Stimulated activated CD8-positive, alpha-beta memory T cell treated with anti-CD3 and anti-CD28 coated beads, Interleukin-2, amount 100 ng/mL, for 48 hours (primary cell): ENCODE measurements at regions not wholly inside any gene's neighbourhood (a gene's known extent, or its start where the extent isn't known, plus 50 kb on each side); places are given as distances from the start of the nearest gene placed in this dataset.
A peak's percentile ranks its signal among the peaks of the same experiment; 100 is the strongest.

Source experiments
- DNase-seq, 2 donors: peaks; one replicate each; pipeline ENCODE4 v3.0.0-alpha.2; 2020; ENCODE audit warnings: low read depth in 2 of 2

GRCh38 chr3:18295171-18295920 is 129.8 kb downstream of the SATB1 start:
- DNase-seq: peak; percentile 5 to 17

- no peak for DNase-seq
Observed at GRCh38 chr3:18290157-18290556, 135.0 kb downstream of the SATB1 start.

GRCh38 chr3:18288243-18288642 is 136.9 kb downstream of the SATB1 start:
- DNase-seq: no peak

GRCh38 chr3:18284716-18285115 is 140.4 kb downstream of the SATB1 start:
- DNase-seq: no peak

- no peak for DNase-seq
Observed at GRCh38 chr3:18283680-18284079, 141.5 kb downstream of the SATB1 start.

GRCh38 chr3:18282507-18282906 is 142.6 kb downstream of the SATB1 start:
- no peak for DNase-seq

- DNase-seq: no peak
Observed at GRCh38 chr3:18279226-18279737, 145.9 kb downstream of the SATB1 start.

- DNase-seq: no peak
Observed at GRCh38 chr3:18264853-18265252, 160.3 kb downstream of the SATB1 start.

GRCh38 chr3:18264361-18264760 is 160.8 kb downstream of the SATB1 start:
- no peak for DNase-seq

- DNase-seq: no peak
Observed at GRCh38 chr3:18258492-18258891, 166.6 kb downstream of the SATB1 start.

GRCh38 chr3:18252578-18252977 is 172.6 kb downstream of the SATB1 start:
- no peak for DNase-seq

GRCh38 chr3:18250991-18251390 is 174.1 kb downstream of the SATB1 start:
- DNase-seq: no peak

GRCh38 chr3:18249126-18249525 is 176.0 kb downstream of the SATB1 start:
- DNase-seq: no peak

- DNase-seq: no peak
Observed at GRCh38 chr3:18247776-18248310, 177.3 kb downstream of the SATB1 start.

- no peak for DNase-seq
Observed at GRCh38 chr3:18247139-18247695, 177.9 kb downstream of the SATB1 start.

- no peak for DNase-seq
Observed at GRCh38 chr3:18246336-18247060, 178.6 kb downstream of the SATB1 start.

GRCh38 chr3:18245721-18246120 is 179.4 kb downstream of the SATB1 start:
- DNase-seq: no peak

GRCh38 chr3:18241837-18242236 is 183.3 kb downstream of the SATB1 start:
- DNase-seq: no peak

GRCh38 chr3:18239674-18240073 is 185.5 kb downstream of the SATB1 start:
- DNase-seq: no peak

GRCh38 chr3:18238746-18239331 is 186.3 kb downstream of the SATB1 start:
- DNase-seq: no peak

GRCh38 chr3:18238332-18238731 is 186.8 kb downstream of the SATB1 start:
- DNase-seq: no peak
